HG03521 (cell line): ENCODE measurements at regions not wholly inside any gene's neighbourhood (a gene's known extent, or its start where the extent isn't known, plus 50 kb on each side); places are given as distances from the start of the nearest gene placed in this dataset.

Experiments used
- ATAC-seq: cut with Tn5 transposase; IDR thresholded peaks from one replicate; pipeline ENCODE4 v1.9.1; 2021; ENCODE audit warnings: mild to moderate bottlenecking, moderate library complexity; ENCODE audit not compliant: unreplicated experiment

- peak; percentile 91 for ATAC-seq
Measured at GRCh38 chrX:69028006-69028760, 137.1 kb downstream of the PJA1 start.

GRCh38 chrX:69027181-69028005, 137.9 kb downstream of the PJA1 start:
- no peak for ATAC-seq

GRCh38 chrX:69025802-69026301, 139.4 kb downstream of the PJA1 start:
- ATAC-seq, result no peak

- no peak for ATAC-seq
Measured at GRCh38 chrX:69024931-69025330, 140.3 kb downstream of the PJA1 start.

GRCh38 chrX:69024161-69024736, 141.0 kb downstream of the PJA1 start:
- no peak for ATAC-seq

GRCh38 chrX:69022430-69022829, 142.8 kb downstream of the PJA1 start:
- ATAC-seq, result no peak

GRCh38 chrX:69021141-69021960, 143.9 kb downstream of the PJA1 start:
- no peak for ATAC-seq

GRCh38 chrX:69020316-69020715, 144.9 kb downstream of the PJA1 start:
- no peak for ATAC-seq

- ATAC-seq, result no peak
Measured at GRCh38 chrX:69019073-69019890, 146.0 kb downstream of the PJA1 start.

GRCh38 chrX:69018416-69019072, 146.7 kb downstream of the PJA1 start:
- ATAC-seq, result no peak

- no peak for ATAC-seq
Measured at GRCh38 chrX:69016293-69016941, 148.8 kb downstream of the PJA1 start.

- ATAC-seq, result no peak
Measured at GRCh38 chrX:69015564-69016292, 149.5 kb downstream of the PJA1 start.

GRCh38 chrX:69015156-69015555, 150.1 kb downstream of the PJA1 start:
- no peak for ATAC-seq

- no peak for ATAC-seq
Measured at GRCh38 chrX:69014200-69014599, 151.1 kb downstream of the PJA1 start.

GRCh38 chrX:69010339-69010738, 154.9 kb downstream of the PJA1 start:
- ATAC-seq, result no peak

- ATAC-seq, result no peak
Measured at GRCh38 chrX:69000877-69001276, 164.4 kb downstream of the PJA1 start.

- ATAC-seq, result no peak
Measured at GRCh38 chrX:68999931-69000330, 165.3 kb downstream of the PJA1 start.

GRCh38 chrX:68999356-68999755, 165.9 kb downstream of the PJA1 start:
- ATAC-seq, result no peak
